ENCODE measurements at regions not wholly inside any gene's neighbourhood (a gene's known extent, or its start where the extent isn't known, plus 50 kb on each side); places are given as distances from the start of the nearest gene placed in this dataset.
"Not testable (repeated sequence)": the region's sequence is repeated elsewhere in the genome, so short reads cannot be mapped to it uniquely, and the experiment has no call there.

DNA sequence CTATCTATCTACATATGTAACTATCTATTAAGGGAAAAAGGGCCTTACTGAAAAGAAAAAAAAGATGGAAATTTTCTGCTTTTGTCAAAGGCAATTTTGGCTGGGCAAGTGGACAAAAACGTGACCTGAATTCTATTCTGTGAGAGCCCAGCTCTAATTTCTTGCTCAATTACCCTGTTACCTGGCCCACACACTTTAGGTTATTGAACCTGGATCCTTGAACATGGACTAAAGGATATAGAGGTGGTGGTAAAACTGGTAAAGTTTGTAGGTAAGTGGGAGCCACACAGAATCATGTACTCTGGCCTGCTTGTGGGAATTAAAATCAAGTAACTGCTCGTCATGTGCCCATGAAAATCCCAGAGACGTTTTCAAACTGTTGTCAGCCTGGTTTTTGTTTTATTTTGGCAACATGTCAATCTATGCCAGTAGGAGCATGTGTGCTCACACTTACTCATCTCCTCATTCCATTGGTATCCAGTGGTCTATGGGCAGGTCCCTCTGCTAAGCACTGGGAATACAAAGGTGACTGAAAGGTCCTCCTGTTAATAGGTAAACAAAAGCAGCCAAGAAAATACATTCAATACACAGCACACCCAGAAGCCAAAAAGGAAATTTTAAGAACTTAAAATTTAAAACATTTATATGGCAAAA, 113.7 kb upstream of the WARS2 start:
- DNase-seq = no peak

DNA sequence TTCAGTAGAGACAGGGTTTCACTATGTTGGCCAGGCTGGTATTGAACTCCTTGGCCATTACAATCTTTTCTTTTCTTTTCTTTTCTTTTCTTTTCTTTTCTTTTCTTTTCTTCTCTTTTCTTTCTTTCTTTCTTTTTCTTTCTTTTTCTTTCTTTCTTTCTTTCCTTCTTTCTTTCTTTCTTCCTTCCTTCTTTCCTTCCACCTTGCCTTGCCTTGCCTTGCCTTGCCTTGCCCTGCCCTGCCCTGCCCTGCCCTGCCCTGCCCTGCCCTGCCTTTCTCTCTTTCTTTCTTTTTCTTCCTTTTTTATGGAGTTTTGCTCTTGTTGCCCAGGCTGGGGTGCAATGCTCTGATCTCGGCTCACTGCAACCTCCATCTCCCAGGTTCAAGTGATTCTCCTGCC, 112.5 kb upstream of the HAO2 start:
- not testable (repeated sequence) for DNase-seq

DNA sequence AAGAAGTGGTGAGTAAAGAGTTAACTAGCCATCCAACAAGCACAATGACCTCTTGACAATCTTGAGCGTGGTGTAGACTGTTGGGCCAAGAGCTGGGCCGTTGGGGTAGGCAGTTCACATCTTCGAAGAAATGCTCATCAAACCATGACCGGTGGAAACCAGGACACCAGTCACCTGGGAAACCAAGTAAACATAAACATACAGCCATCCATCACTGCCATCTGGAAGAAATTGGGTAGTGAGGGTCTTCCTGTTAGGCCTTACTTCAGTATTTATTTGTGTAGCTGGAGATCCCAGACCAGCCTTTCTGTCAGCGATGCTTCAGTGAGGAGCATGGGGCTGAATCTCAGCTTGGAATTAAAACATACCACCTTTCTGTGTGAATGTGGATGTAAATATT, 108.1 kb upstream of the HAO2 start:
- DNase-seq = no peak

DNA sequence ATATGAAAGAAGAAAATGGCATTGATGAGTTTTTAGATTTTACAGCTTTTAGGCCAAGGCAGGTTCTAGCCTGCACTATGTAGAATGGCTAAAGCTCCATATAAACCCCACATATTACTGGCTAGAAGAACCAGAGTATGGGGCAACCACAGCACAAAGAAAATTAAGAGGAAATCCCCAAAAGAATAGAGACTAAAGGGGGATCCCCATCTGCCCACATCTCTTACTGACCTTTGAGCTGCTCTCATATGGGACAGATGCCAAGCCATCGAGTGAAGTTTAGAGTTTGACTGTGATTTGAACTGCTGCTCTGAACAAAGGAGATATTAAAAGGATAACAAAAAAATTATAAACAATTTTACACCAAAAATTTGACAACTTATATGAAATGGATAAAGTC, 102.2 kb upstream of the HAO2 start:
- DNase-seq = no peak

GRCh38 chr1:119266858-119267257, 101.7 kb upstream of the HAO2 start:
- no peak for DNase-seq

- not testable (repeated sequence) for DNase-seq
Observed at GRCh38 chr1:119267288-119267687, 101.3 kb upstream of the HAO2 start.

DNA sequence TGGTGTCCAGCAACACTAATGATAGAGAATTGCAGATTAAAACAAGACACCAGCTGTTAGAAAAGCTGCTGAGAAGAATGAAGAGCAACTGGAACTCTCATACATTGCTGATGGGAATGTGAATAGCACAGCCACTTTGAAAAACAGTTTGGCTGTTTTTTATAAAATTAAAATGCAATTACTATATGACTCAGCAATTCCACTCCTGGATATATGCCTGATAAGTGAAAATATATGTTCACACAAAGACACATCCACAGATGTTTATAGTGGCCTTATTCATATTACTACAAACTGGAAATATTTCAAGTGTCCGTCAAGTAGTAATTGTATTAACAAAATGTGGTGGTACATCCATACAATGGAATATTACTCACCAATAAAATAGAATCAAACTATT, 99.7 kb upstream of the HAO2 start:
- DNase-seq = no peak

GRCh38 chr1:119275145-119276134, 93.1 kb upstream of the HAO2 start:
- DNase-seq = peak; percentile 61

DNA sequence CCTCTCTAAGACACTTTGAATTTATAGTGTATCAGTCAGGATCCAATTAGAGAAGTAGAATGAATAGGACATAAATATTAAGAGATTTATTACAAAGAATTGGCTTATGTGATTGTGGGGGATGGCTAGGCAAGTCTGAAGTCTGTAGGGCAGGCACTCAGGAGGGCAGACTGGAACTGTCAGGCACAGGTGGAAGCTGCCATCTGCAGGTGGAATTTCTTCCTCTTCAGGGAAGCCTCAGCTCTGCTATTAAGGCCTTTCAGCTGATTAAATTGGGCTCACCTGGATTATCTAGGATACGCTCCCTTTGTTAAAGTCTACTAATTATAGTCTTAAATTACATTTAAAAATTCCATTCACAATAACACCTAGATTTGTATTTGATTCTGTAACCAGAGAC, 92.0 kb upstream of the HAO2 start:
- no peak for DNase-seq

DNA sequence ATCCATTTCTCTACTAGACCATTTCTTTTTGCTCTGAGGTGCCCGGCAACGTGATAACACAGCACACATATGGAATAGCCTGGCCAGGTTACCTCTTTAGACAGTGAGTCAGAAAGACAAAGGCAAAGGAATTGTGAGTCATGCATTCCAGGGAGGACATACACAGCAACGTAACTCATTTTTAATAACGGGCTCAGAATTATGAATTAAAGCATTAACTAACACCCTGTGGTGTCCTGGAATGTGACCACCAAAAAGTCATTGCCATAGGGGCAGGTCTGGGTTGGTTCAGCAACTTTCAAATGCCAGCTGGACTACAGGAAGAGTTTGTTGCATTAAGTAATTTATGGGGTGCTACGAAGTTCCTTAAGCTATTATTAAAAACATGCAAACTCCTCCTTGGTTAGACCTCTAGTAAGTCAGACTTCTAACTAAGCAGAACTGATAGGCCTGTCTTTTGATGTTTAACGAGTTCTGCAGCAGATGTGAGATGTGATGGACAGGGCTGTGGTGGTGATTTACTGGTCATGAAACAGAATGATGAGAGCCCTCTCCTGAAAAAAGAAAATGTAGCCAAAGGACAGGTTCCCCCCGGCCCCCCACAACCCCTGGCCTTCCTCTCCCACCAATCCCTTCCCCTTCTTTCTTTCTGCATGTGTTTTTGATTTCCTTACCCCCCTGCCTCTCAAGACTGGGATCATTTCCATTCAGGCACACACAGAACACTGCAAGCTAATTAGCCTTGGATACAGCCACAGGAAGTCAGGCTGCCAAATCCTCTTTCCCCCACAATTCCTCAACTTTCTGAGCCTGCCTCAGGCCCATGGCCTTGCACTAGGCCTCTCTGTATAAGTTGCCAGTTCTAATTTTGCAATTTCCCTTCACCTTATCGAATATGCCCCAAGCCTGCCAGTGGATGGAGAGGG, 88.9 kb upstream of the HAO2 start:
- no peak for DNase-seq

DNA sequence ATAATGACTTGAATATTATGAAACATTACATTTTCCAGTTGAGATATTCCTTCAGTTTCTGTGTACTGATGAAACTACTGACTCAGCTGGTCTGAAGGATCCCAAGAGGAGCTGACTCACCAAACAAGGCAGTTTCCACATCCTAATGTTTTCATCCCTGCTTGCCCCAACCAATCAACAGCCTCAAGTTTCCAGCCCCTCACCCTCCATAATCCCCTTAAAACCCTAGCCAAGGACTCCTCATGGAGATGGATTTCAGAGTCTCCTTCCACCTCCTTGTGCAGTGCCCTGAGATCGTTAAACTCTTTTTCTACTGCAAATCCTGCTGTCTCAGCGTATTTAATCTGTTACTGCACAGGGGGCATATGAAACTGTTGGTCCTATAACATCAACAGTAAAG, 83.1 kb upstream of the HAO2 start:
- DNase-seq = no peak

DNA sequence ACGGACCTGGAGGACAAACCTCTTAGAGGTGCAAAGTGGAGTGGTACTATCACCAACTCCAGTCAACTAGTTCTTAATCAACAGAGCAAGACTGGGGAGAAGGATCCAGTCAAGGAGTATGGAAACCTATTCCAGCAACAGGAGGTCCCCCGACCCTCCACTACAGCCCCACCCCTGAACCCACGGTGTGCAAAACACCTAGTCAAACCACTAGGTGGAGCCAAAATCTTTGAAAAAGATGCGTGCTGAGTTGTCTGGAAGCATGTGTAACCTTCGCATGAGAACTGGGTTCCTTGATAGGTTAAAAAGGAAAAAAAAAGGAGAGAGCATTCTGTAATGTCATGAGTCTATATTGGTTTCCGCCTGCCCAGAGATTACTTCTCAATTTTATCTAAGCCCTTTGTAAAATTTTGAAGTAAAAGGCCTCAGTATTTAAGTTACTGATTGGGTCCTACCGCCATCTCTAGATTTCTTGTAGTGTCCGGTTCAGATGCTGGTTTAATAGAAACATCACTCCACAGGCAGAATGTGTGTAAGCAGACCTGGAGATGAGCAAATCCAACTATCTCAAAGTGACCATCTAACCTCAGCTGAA, 81.9 kb upstream of the HAO2 start:
- DNase-seq = peak; percentile 39

GRCh38 chr1:119288751-119289150, 79.8 kb upstream of the HAO2 start:
- DNase-seq = no peak

DNA sequence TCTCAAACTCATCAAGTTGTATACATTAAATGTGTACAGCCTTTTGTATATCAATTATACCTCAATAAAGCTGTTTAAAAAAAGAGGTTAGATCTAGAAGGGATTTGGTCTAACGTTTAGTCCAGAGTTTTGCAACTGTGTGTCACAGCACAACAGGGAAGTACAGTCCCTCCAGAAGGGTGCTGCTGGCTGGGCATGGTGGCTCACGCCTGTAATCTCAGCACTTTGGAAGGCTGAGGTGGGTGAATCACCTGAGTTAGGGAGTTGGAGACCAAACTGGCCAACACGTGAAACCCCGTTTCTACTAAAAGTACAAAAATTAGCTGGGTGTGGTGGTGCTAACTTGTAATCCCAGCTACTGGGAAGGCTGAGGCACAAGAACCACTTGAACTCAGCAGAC, 78.3 kb upstream of the HAO2 start:
- DNase-seq = no peak

DNA sequence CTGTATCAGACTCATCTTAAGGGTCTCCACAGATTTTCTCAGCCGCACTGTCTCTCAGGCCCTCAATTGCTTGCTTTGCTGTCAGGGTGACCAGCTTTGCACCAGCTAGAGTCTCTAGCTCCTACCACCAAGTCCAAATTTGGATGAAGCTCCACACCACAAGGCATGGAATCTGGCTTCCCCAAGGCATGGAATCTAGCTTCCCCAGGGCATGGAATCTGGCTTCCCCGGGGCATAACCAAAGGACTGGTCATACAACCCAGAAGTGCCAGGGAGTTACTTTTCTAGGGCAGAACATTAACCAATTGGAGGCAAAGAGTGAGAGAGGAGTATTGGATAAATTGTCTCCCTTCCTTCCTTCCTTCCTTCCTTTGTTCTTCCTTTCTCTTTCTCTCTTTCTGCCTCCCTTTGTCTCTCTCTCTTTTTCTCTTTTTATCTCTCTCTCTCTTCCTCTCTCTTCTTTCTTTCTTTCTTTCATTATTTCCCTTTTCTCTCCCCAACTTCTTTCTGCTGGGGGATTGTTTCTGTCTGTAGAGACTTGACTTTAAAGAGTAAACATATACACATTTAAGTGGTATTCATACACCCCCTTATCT, 76.9 kb upstream of the HAO2 start:
- DNase-seq = no peak

DNA sequence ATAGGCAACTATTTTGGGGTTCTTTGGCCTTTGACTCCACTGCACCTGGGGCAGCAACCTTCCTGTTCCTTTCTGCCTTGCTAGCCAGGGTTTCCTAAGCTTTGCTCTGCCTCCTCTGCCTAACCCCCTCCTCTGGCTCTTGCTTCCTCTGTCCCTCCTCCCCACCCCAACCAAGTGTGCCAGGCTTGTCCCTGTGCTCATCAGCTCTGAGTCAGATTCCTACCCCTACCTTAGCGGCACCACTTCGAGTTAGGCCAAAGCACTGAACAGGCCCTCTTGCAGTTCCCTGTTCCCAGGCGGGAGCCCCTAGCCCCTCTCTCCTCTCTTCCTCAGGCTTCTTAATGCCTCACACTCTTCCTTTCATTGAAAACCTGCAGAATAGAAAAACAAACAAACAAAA, 74.8 kb upstream of the HAO2 start:
- DNase-seq = no peak

DNA sequence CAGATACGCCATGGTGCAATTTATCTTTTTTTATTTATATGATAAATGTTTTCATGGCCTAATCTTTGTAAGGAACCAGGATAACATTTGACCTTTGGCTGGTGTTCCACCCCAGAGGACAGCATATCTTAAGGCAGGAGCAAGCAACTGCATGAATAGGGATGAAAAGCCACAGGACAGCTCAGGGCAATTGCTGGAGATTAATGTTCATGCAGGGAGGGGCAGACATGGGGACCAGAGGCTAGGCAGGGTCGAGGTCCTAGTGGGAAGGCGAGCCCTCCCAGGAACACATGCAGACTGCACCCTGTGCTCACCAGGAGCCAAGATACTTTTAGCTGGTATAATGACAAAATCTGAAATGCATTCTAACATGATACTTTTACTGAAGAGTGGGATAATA, 74.4 kb upstream of the HAO2 start:
- no peak for DNase-seq

DNA sequence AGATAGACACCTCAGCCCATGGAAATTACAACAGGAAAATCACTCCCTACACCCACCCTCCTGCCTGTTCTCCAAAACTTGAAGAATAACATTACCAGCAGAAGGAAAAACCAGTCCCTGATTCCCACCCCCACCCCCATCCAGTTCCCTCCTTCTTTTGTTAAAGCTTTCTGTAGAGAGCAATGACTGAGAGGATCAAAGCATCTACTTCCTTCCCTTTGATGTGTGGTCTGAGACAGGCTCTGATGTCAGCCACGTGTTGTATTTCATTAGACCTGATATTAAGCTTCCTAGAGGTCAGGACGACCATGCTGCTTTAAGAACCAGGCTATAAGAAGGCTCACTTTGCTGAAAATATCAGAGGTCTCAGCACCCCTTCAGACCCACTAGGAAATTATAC, 73.9 kb upstream of the HAO2 start:
- no peak for DNase-seq

DNA sequence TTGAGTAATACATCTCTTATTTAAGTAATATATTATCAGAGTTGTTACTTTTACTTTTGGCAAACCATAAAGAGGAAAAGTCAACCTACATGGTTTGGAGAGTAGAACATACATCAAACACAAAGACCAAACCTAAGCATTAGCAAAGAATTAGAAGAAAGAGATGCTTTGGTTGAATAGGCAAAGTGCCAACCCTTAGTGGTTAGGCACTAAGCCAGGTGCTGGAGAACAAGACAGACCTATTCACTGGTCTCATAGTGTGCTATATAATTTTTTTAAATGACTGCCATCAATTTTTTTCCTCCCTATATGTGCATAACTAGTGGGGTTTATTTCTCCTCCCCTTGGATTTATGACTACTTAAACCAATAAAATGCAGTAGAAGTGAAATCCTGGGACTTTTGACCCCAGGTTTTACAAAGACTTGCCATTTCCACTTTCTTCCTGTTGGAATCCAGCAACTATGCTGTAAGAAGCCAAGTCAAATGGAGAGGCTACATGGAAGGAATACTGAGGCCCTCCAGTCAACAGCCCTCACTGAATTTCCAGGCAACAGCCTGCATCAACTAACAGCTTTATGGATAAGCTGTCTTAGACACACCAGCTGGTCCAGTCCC, 69.8 kb upstream of the HAO2 start:
- DNase-seq = no peak

- DNase-seq = no peak
Observed at GRCh38 chr1:119302011-119302410, 66.6 kb upstream of the HAO2 start.

GRCh38 chr1:119308130-119308700, 60.4 kb upstream of the HAO2 start:
- DNase-seq = no peak

DNA sequence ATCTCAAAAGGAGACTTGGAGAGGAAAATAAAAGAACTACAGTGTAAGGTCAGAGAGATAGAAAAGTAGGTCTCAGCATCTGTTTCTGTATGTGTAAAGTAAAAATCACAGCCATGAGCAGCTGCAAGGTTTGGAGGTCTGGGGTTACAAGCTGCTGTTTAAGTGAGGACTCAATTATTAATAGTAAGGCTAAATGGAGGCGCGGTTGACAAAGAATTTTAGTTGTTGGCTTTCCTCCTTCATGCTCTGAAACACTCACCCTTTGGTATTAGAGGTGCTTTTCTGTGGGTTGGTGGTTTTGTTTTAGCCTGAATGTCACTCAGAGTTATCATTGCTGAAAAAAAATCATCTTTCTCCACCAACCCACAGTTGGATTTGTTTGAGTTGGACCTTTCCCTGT, 59.8 kb upstream of the HAO2 start:
- DNase-seq = no peak
